GM21737 (cell line): ENCODE measurements at regions not wholly inside any gene's neighbourhood (a gene's known extent, or its start where the extent isn't known, plus 50 kb on each side); places are given as distances from the start of the nearest gene placed in this dataset.

Experiments
- ATAC-seq: cut with Tn5 transposase; IDR thresholded peaks from one replicate; pipeline ENCODE4 v1.9.1; 2021; ENCODE audit warnings: mild to moderate bottlenecking, moderate library complexity; ENCODE audit not compliant: unreplicated experiment

- no peak for ATAC-seq
Measured at GRCh38 chr18:44601447-44601846, 79.2 kb upstream of the SETBP1 start.

GRCh38 chr18:44602380-44602779, 78.3 kb upstream of the SETBP1 start:
- no peak for ATAC-seq

- no peak for ATAC-seq
Measured at GRCh38 chr18:44602845-44603244, 77.8 kb upstream of the SETBP1 start.

GRCh38 chr18:44609181-44609941, 71.3 kb upstream of the SETBP1 start:
- no peak for ATAC-seq

- no peak for ATAC-seq
Measured at GRCh38 chr18:44620812-44621211, 59.9 kb upstream of the SETBP1 start.

- ATAC-seq = no peak
Measured at GRCh38 chr18:44624052-44624451, 56.6 kb upstream of the SETBP1 start.

GRCh38 chr18:44625386-44625785, 55.3 kb upstream of the SETBP1 start:
- no peak for ATAC-seq

GRCh38 chr18:44626236-44626635, 54.5 kb upstream of the SETBP1 start:
- no peak for ATAC-seq

- ATAC-seq = no peak
Measured at GRCh38 chr18:44626807-44627206, 53.9 kb upstream of the SETBP1 start.

GRCh38 chr18:44627280-44627679, 53.4 kb upstream of the SETBP1 start:
- ATAC-seq = no peak

GRCh38 chr18:44629406-44629805, 51.3 kb upstream of the SETBP1 start:
- no peak for ATAC-seq

- ATAC-seq = no peak
Measured at GRCh38 chr18:44630118-44630517, 50.6 kb upstream of the SETBP1 start.
